Activated B cell treated with CpG ODN at 0.5 μM for 24 hours (primary cell): ENCODE measurements at regions not wholly inside any gene's neighbourhood (a gene's known extent, or its start where the extent isn't known, plus 50 kb on each side); places are given as distances from the start of the nearest gene placed in this dataset.

Source experiments
- ATAC-seq: fragments of 200-7000 bp; cut with Tn5 transposase; one replicate; pipeline ENCODE4 v1.10.0; 2021; ENCODE audit warnings: low read depth, mild to moderate bottlenecking, moderate library complexity
- CTCF ChIA-PET: fragments of 350-600 bp; sonication (Branson Sonifier 250); formaldehyde crosslinking; loops from one replicate; lab custom pipeline; 2021; ENCODE audit warnings: antibody characterized with exemption; lab: Charles Lee
- POLR2A ChIA-PET: fragments of 350-600 bp; sonication (Branson Sonifier 250); formaldehyde crosslinking; loops from one replicate; lab custom pipeline; 2021; ENCODE audit warnings: antibody characterized with exemption; lab: Charles Lee
- DNase-seq: peaks from one replicate; pipeline ENCODE4 v3.0.0; 2022
- H3K27ac Mint-ChIP-seq: one replicate; pipeline ENCODE4 v1.8.0; 2020; ENCODE audit warnings: mixed read lengths
- H3K27me3 Mint-ChIP-seq: one replicate; pipeline ENCODE4 v1.8.0; 2021; ENCODE audit warnings: mixed read lengths
- H3K36me3 Mint-ChIP-seq: one replicate; pipeline ENCODE4 v1.8.0; 2021; ENCODE audit warnings: low read depth, mixed read lengths
- H3K4me1 Mint-ChIP-seq: one replicate; pipeline ENCODE4 v1.8.0; 2021; ENCODE audit warnings: mixed read lengths
- H3K4me3 Mint-ChIP-seq: one replicate; pipeline ENCODE4 v1.8.0; 2020; ENCODE audit warnings: mild to moderate bottlenecking, mixed read lengths
- H3K9me3 Mint-ChIP-seq: one replicate; pipeline ENCODE4 v1.8.0; 2020; ENCODE audit warnings: mixed read lengths
- intact Hi-C: fragments of 100-400 bp; cut with micrococcal nuclease; formaldehyde crosslinking; loops from one replicate; pipeline ENCODE4 v1.15.1; 2024
- TF ChIP-seq, protein P1 (sequence below): fragments of 200-600 bp; IDR thresholded peaks from one replicate; pipeline ENCODE4 v1.8.0; 2022; ENCODE audit warnings: antibody characterized with exemption, mild to moderate bottlenecking

GRCh38 chr12:98403385-98403784, 112.0 kb upstream of the TMPO start:
- TF ChIP-seq, protein P1, sequence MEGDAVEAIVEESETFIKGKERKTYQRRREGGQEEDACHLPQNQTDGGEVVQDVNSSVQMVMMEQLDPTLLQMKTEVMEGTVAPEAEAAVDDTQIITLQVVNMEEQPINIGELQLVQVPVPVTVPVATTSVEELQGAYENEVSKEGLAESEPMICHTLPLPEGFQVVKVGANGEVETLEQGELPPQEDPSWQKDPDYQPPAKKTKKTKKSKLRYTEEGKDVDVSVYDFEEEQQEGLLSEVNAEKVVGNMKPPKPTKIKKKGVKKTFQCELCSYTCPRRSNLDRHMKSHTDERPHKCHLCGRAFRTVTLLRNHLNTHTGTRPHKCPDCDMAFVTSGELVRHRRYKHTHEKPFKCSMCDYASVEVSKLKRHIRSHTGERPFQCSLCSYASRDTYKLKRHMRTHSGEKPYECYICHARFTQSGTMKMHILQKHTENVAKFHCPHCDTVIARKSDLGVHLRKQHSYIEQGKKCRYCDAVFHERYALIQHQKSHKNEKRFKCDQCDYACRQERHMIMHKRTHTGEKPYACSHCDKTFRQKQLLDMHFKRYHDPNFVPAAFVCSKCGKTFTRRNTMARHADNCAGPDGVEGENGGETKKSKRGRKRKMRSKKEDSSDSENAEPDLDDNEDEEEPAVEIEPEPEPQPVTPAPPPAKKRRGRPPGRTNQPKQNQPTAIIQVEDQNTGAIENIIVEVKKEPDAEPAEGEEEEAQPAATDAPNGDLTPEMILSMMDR: no peak
- no peaks in the 10 kb centered on the region for H3K36me3 Mint-ChIP-seq
- H3K27me3 Mint-ChIP-seq: no peaks in the 10 kb centered on the region
- CTCF ChIA-PET: no interaction called here
- peaks cover 31% of the 10 kb centered on the region for H3K4me1 Mint-ChIP-seq
- POLR2A ChIA-PET: no interaction called here
- no peak for DNase-seq
- no peak for ATAC-seq
- intact Hi-C loops: no loop called here
- H3K4me3 Mint-ChIP-seq: no peak overlapping the region
- no peak overlapping the region for H3K27ac Mint-ChIP-seq
- no peaks in the 10 kb centered on the region for H3K9me3 Mint-ChIP-seq

DNA sequence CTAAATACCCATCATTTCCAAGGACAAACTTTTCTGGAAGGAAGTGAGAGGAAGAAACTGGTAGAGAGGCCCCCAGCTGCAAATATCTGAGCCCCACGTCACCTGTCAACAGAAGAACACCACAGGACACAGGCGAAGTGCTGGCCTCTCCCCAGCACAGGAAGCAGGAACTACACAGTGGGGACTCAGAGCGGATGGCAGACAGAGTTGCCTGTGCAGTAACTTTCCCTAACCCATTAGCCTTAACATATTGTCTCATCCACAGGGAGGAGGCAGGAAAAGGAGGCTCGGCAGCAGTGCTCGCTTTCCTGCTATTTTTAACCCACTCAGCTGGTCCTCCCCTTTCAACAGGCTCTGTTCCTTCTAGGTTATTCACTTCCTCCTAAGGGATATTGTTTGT, 111.5 kb upstream of the TMPO start:
- intact Hi-C loops: no loop called here
- Mint-ChIP-seq H3K27me3 (no peaks in the 10 kb centered on the region), H3K9me3 (no peaks in the 10 kb centered on the region), H3K4me1 (peaks cover 29% of the 10 kb centered on the region), H3K36me3 (no peaks in the 10 kb centered on the region), H3K4me3 (no peak overlapping the region), H3K27ac (no peak overlapping the region)
- TF ChIP-seq, protein P1: no peak
- DNase-seq (no peak), ATAC-seq (no peak)
- POLR2A ChIA-PET: no interaction called here
- CTCF ChIA-PET: no interaction called here

DNA sequence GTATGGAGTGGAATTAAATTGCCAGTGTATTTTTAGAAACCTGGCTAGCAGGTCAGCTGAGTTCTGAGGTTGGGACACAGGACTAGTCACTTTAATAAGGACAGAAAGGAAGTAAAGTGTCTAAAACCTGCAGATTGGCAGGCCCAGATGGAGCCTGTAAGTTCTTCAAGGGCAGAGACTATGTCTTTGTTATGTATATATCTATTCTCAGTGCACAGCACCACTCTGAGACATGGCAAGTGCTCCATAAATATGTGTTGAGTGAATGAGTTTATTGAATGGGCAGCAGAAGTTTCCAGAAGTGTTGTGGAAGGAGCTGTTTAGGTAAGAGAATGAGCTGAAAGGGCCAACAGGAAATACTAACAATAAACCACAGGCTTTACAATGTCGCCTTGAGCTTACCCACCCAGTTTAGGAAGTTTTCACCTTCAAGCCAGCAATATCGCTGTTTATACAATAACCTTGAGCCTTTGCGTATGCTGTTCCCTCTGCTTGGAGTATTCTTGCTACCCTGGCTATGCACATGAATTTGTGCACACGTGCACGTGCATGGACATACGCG, 109.5 kb upstream of the TMPO start:
- POLR2A ChIA-PET: no interaction called here
- Mint-ChIP-seq H3K4me1 (peaks cover 16% of the 10 kb centered on the region), H3K27ac (no peak overlapping the region), H3K36me3 (no peaks in the 10 kb centered on the region), H3K4me3 (no peak overlapping the region), H3K27me3 (peaks cover 5% of the 10 kb centered on the region), H3K9me3 (no peaks in the 10 kb centered on the region)
- no peak for ATAC-seq
- no peak for DNase-seq
- CTCF ChIA-PET: interaction anchor here (0.5 kb wide), 1 partner anchor 449 kb away, joined by 3 read pairs; no protein-coding TSS in a partner anchor
- intact Hi-C loops: no loop called here
- TF ChIP-seq, protein P1: no peak

DNA sequence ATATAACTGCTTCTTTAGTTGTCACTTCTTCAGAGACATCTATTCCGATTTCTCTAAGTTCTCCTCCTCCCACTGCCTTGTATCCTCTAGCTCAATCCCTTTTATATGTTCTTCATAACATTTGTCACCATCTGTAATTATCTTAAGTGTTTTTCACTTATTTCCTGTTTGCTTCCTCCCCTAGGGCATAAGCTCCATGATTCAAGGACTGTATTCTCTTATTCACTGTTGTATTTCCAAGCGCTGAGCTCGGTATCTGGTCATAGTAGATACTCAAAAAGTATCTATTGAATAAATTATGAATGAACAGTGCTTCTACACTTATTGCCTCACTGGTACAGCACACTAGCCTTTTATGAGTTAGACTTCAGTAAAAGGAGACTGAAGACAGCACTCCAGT, 109.0 kb upstream of the TMPO start:
- POLR2A ChIA-PET: no interaction called here

GRCh38 chr12:98408681-98409080, 106.7 kb upstream of the TMPO start:
- no peaks in the 10 kb centered on the region for H3K36me3 Mint-ChIP-seq
- TF ChIP-seq, protein P1: no peak
- intact Hi-C loops: no loop called here
- ChIA-PET CTCF (no interaction called here), POLR2A (no interaction called here)
- peaks cover 6% of the 10 kb centered on the region for H3K4me1 Mint-ChIP-seq
- H3K27ac Mint-ChIP-seq: no peak overlapping the region
- H3K9me3 Mint-ChIP-seq: no peaks in the 10 kb centered on the region
- H3K27me3 Mint-ChIP-seq: peaks cover 5% of the 10 kb centered on the region
- ATAC-seq (no peak), DNase-seq (no peak)
- H3K4me3 Mint-ChIP-seq: no peak overlapping the region

More for the DNA sequence above, 109.0 kb upstream of the TMPO start:
- no peaks in the 10 kb centered on the region for H3K36me3 Mint-ChIP-seq
- H3K27me3 Mint-ChIP-seq: peaks cover 5% of the 10 kb centered on the region
- H3K27ac Mint-ChIP-seq: no peak overlapping the region
- CTCF ChIA-PET: interaction anchor here (0.5 kb wide), 1 partner anchor 450 kb away, joined by 3 read pairs; no protein-coding TSS in a partner anchor
- TF ChIP-seq, protein P1: no peak
- H3K4me1 Mint-ChIP-seq: peaks cover 12% of the 10 kb centered on the region
- ATAC-seq: no peak
- intact Hi-C loops: no loop called here
- no peaks in the 10 kb centered on the region for H3K9me3 Mint-ChIP-seq
- no peak overlapping the region for H3K4me3 Mint-ChIP-seq
- no peak for DNase-seq
